CD14-positive monocyte (primary cell): ENCODE measurements at regions not wholly inside any gene's neighbourhood (a gene's known extent, or its start where the extent isn't known, plus 50 kb on each side); places are given as distances from the start of the nearest gene placed in this dataset.

ENCODE experiments used
- DNase-seq, 3 donors: peaks; one replicate each; pipeline ENCODE4 v3.0.0-alpha.2; 2011 to 2022
- H2AFZ ChIP-seq: 2 replicates; pipeline ENCODE4 v1.6.0; 2012; ENCODE audit warnings: mild to moderate bottlenecking, low read depth, low read length, inconsistent platforms; ENCODE audit not compliant: insufficient read depth, poor library complexity, severe bottlenecking
- H3K27ac ChIP-seq, 2 donors: 1 replicate in 1 of 2; 2 replicates in 1 of 2; pipeline ENCODE4 v1.5.1; 2012 to 2013; ENCODE audit warnings: low read length in 2 of 2, control low read depth in 1 of 2, inconsistent platforms in 1 of 2, low read depth in 1 of 2, mild to moderate bottlenecking in 1 of 2
- H3K27me3 ChIP-seq, 2 donors: one replicate each; pipeline versions ENCODE4 v1.6.0 to v1.6.1; 2011 to 2013; ENCODE audit warnings: low read length in 2 of 2; ENCODE audit not compliant: control insufficient read depth in 2 of 2, insufficient read depth in 2 of 2
- H3K36me3 ChIP-seq, 2 donors: replicated peaks in 1 of 2; 1 replicate in 1 of 2; 2 replicates in 1 of 2; pipeline versions ENCODE4 v1.5.1 to v1.6.1; 2012 to 2013; ENCODE audit warnings: low read length in 2 of 2, control low read depth in 1 of 2, inconsistent platforms in 1 of 2, mild to moderate bottlenecking in 1 of 2; ENCODE audit not compliant: insufficient read depth in 2 of 2, control insufficient read depth in 1 of 2
- H3K4me1 ChIP-seq, 2 donors: 1 replicate in 1 of 2; 2 replicates in 1 of 2; pipeline versions ENCODE4 v1.5.1 to v1.6.1; 2012 to 2013; ENCODE audit warnings: low read length in 2 of 2, control low read depth in 1 of 2, inconsistent platforms in 1 of 2, mild to moderate bottlenecking in 1 of 2, moderate library complexity in 1 of 2; ENCODE audit not compliant: insufficient read depth in 2 of 2, control insufficient read depth in 1 of 2
- H3K4me2 ChIP-seq: replicated peaks from 2 replicates; pipeline ENCODE3; 2012; ENCODE audit warnings: low read length, moderate library complexity, mild to moderate bottlenecking; ENCODE audit not compliant: poor library complexity, severe bottlenecking; ENCODE audit errors: extremely low read depth
- H3K4me3 ChIP-seq, 3 experiments: fragments of 200-600 bp in 1 of 3; sonication (generic) in 1 of 3; replicated peaks in 1 of 3; 1 replicate in 2 of 3; 2 replicates in 1 of 3; pipeline ENCODE4 v1.5.1; 2011 to 2013; ENCODE audit warnings: low read length in 3 of 3, mild to moderate bottlenecking in 3 of 3, control low read depth in 2 of 3, low read depth in 2 of 3, inconsistent platforms in 1 of 3, moderate library complexity in 1 of 3
- H3K79me2 ChIP-seq: 2 replicates; pipeline ENCODE4 v1.6.0; 2012; ENCODE audit warnings: mild to moderate bottlenecking, control low read depth, inconsistent platforms, low read length, moderate library complexity; ENCODE audit not compliant: insufficient read depth
- H3K9ac ChIP-seq: 2 replicates; pipeline ENCODE4 v1.6.0; 2017; ENCODE audit warnings: low read length, mild to moderate bottlenecking; ENCODE audit not compliant: insufficient read depth, poor library complexity, severe bottlenecking
- H3K9me3 ChIP-seq, 2 donors: replicated peaks in 1 of 2; 1 replicate in 1 of 2; 2 replicates in 1 of 2; pipeline versions ENCODE4 v1.5.1 to v1.6.1; 2012 to 2013; ENCODE audit warnings: low read length in 2 of 2, control low read depth in 1 of 2; ENCODE audit not compliant: control insufficient read depth in 1 of 2, insufficient read depth in 1 of 2
- H4K20me1 ChIP-seq: 2 replicates; pipeline ENCODE4 v1.6.0; 2012; ENCODE audit warnings: mild to moderate bottlenecking, low read length, control low read depth, moderate library complexity; ENCODE audit not compliant: insufficient read depth
- H3K27ac Mint-ChIP-seq, 7 donors: one replicate each; pipeline ENCODE4 v1.8.0; 2020; ENCODE audit warnings: mild to moderate bottlenecking in 7 of 7, mixed read lengths in 7 of 7, moderate library complexity in 6 of 7, inconsistent platforms in 2 of 7
- H3K27me3 Mint-ChIP-seq, 3 donors: one replicate each; pipeline ENCODE4 v1.8.0; 2021 to 2022; ENCODE audit warnings: low read depth in 3 of 3, mild to moderate bottlenecking in 3 of 3, mixed read lengths in 3 of 3, moderate library complexity in 3 of 3, inconsistent platforms in 1 of 3
- H3K36me3 Mint-ChIP-seq, 2 donors: one replicate each; pipeline ENCODE4 v1.8.0; 2020; ENCODE audit warnings: mixed read lengths in 2 of 2, inconsistent platforms in 1 of 2, mild to moderate bottlenecking in 1 of 2
- H3K4me1 Mint-ChIP-seq: one replicate; pipeline ENCODE4 v1.8.0; 2020; ENCODE audit warnings: mild to moderate bottlenecking, mixed read lengths
- H3K4me3 Mint-ChIP-seq, 2 donors: one replicate each; pipeline ENCODE4 v1.8.0; 2020; ENCODE audit warnings: mild to moderate bottlenecking in 2 of 2, mixed read lengths in 2 of 2, moderate library complexity in 1 of 2
- H3K9me3 Mint-ChIP-seq, 7 donors: one replicate each; pipeline ENCODE4 v1.8.0; 2020 to 2022; ENCODE audit warnings: mixed read lengths in 7 of 7, mild to moderate bottlenecking in 6 of 7, moderate library complexity in 6 of 7, inconsistent platforms in 2 of 7
- CTCF ChIP-seq: fragments of 200-600 bp; IDR thresholded peaks from one replicate; pipeline ENCODE4 v1.8.0; 2022; ENCODE audit warnings: antibody characterized with exemption, mild to moderate bottlenecking
- WGBS: methylation state at CpG from one replicate; pipeline ENCODE4 v1.1.5; 2013; ENCODE audit warnings: missing lambda C conversion rate; ENCODE audit not compliant: insufficient coverage; 5-methylcytosine and 5-hydroxymethylcytosine counted together
- intact Hi-C, 2 donors: fragments of 100-400 bp; cut with micrococcal nuclease; formaldehyde crosslinking; loops; one replicate each; pipeline versions ENCODE4 v1.15.0 to v1.15.1; 2023

DNA sequence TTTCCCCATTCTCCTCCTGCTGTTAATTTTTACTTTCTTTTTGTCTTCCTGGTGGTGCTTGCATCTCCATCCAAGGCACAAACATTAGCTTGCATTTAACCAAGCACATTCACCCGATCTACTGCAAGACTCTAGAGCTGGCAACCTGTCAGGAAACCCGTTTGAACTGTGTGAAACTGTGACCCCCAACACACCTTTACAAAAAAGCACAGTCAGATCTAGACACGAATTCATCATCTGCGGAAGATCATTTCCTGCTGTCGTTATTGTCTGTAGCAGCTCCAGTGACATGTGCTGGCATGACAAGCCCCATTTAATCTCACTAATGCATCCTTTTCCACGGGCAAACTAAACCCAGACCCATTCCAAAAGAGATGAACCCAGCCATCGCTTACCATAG is 340.5 kb downstream of the VRK1 start:
- no peak overlapping the region for H2AFZ ChIP-seq
- no peak for TF ChIP-seq CTCF

DNA sequence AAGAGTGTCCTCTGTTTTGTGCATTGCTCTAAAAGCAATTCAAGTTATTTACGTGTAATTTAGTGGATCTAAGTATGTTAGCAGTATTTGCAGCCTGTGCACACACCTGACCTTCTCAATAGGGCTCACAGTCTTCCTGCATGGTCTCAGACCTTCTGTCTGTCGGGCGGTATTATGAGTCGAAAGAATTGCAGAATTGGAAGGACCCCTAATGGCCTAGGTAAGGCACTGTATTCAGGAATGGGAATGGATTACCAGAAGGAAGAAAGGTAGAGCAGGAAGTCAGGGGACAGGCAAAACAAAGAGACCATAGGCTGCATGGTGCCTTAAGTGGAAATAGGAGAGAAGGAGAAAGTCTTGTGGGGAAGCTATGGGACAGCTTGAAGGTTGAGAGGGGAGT is 341.6 kb downstream of the VRK1 start:
- Histone ChIP-seq H4K20me1 (no peaks in the 10 kb centered on the region), H3K9me3 (no peaks in the 10 kb centered on the region), H2AFZ (no peak overlapping the region), H3K4me3 (no peak overlapping the region), H3K79me2 (no peaks in the 10 kb centered on the region), H3K36me3 (no peaks in the 10 kb centered on the region), H3K27ac (no peak overlapping the region), H3K9ac (no peak overlapping the region), H3K4me1 (no peaks in the 10 kb centered on the region), H3K4me2 (no peak overlapping the region), H3K27me3 (no peaks in the 10 kb centered on the region)
- no peak for TF ChIP-seq CTCF
- Mint-ChIP-seq H3K27me3 (peaks cover 2 to 6% (median 4%) of the 10 kb centered on the region in 3 donors), H3K9me3 (peaks cover 0 to 10% (median 3%) of the 10 kb centered on the region in 7 donors), H3K4me1 (no peaks in the 10 kb centered on the region), H3K4me3 (no peak overlapping the region), H3K36me3 (no peaks in the 10 kb centered on the region), H3K27ac (no peak overlapping the region)
- intact Hi-C loops, result no loop called here
- 95% methylated on average over 3 of the region's 4 CpGs for WGBS
- DNase-seq, result no peak

More for the DNA sequence above, 340.5 kb downstream of the VRK1 start:
- H3K4me3 Mint-ChIP-seq, result no peak overlapping the region
- WGBS, result 83% methylated on average over 3 of the region's 7 CpGs
- DNase-seq, result no peak
- H3K9ac ChIP-seq, result no peak overlapping the region
- no peaks in the 10 kb centered on the region for H3K27me3 ChIP-seq
- H3K36me3 Mint-ChIP-seq, result no peaks in the 10 kb centered on the region
- peaks cover 2 to 6% (median 4%) of the 10 kb centered on the region in 3 donors for H3K27me3 Mint-ChIP-seq
- no peaks in the 10 kb centered on the region for H4K20me1 ChIP-seq
- no peak overlapping the region for H3K27ac ChIP-seq
- peaks cover 0 to 10% (median 4%) of the 10 kb centered on the region in 7 donors for H3K9me3 Mint-ChIP-seq
- no peaks in the 10 kb centered on the region for H3K9me3 ChIP-seq
- H3K4me1 ChIP-seq, result no peaks in the 10 kb centered on the region
- H3K4me1 Mint-ChIP-seq, result no peaks in the 10 kb centered on the region
- no peak overlapping the region for H3K27ac Mint-ChIP-seq
- H3K79me2 ChIP-seq, result no peaks in the 10 kb centered on the region
- no peak overlapping the region for H3K4me3 ChIP-seq
- intact Hi-C loops, result no loop called here
- H3K4me2 ChIP-seq, result no peak overlapping the region
- H3K36me3 ChIP-seq, result no peaks in the 10 kb centered on the region
